WI38 (cell line): ENCODE measurements at regions not wholly inside any gene's neighbourhood (a gene's known extent, or its start where the extent isn't known, plus 50 kb on each side); places are given as distances from the start of the nearest gene placed in this dataset.

Source experiments
- H3K4me3 ChIP-seq: 2 replicates; pipeline ENCODE4 v1.5.1; 2011; ENCODE audit warnings: low read depth, mild to moderate bottlenecking, control low read depth, low read length
- CTCF ChIP-seq: IDR thresholded peaks from 2 replicates; pipeline ENCODE4 v1.5.1; 2012; ENCODE audit warnings: low read depth, mild to moderate bottlenecking, control low read depth, low read length

- TF ChIP-seq CTCF = no peak
- no peak overlapping the region for H3K4me3 ChIP-seq
Measured at GRCh38 chr6:81480139-81480538, 272.3 kb downstream of the TENT5A start.

GRCh38 chr6:81476881-81477280 lies 275.6 kb downstream of the TENT5A start:
- TF ChIP-seq CTCF = no peak
- H3K4me3 ChIP-seq = no peak overlapping the region

GRCh38 chr6:81475646-81476045 lies 276.8 kb downstream of the TENT5A start:
- no peak overlapping the region for H3K4me3 ChIP-seq
- TF ChIP-seq CTCF = no peak

DNA sequence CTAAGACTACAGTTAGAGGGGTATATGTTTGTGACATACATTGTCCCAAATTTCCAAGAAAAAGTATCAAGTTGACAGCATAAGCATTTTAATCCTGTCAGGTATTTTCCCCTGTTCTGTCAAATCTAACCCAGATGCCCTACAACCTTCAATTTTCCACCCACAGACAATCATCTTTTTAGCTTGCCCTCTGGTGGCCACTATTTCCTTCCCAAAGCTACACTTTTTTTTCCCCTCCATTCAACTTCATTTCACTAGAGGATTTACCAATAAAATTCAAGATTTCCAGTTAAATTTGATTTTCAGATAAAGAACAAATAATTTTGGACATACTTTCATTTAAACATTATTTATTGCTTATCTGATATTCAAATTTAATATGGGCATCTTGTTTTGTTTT lies 286.6 kb downstream of the TENT5A start:
- peak; percentile 37 for TF ChIP-seq CTCF

DNA sequence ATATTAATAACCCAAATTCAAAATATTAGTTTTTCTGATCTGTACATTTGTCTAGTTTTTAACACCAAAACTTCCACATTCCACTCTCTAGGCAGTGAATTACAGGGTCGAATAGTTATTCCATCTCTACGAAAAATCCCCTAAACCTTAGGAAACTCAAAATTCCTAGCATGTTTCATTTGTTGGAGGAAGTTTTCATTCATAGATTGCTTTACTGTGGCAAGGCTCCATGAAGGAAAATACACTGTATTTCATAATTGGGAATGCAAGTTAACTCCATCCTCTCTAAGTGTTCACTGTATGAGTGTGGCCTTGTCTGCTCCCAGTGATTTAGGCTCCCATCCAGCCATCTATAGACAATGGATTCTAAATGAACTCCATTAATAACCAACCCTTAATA lies 296.1 kb downstream of the TENT5A start:
- no peak overlapping the region for H3K4me3 ChIP-seq
- no peak for TF ChIP-seq CTCF

More for the DNA sequence above, 286.6 kb downstream of the TENT5A start:
- no peak overlapping the region for H3K4me3 ChIP-seq

DNA sequence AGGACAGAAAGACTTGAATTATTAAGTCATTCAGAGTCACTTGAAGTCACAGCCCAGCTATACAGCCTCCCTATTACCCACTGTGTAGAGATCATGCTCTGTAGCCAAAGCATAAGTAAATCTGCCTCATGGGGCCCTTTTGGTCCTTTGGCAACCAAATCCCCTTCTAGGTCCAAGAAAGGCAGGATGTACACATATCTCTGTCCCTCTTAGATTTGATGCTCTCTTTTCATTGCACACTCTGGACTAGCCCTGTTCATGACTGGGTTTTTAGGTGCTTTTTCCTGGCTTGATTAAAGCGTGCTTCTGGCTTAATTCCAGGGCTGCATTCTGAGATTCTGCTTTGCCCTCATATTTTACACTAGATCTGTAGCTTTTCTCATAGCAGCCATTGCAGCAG lies 296.8 kb downstream of the TENT5A start:
- TF ChIP-seq CTCF = no peak
- H3K4me3 ChIP-seq = no peak overlapping the region

DNA sequence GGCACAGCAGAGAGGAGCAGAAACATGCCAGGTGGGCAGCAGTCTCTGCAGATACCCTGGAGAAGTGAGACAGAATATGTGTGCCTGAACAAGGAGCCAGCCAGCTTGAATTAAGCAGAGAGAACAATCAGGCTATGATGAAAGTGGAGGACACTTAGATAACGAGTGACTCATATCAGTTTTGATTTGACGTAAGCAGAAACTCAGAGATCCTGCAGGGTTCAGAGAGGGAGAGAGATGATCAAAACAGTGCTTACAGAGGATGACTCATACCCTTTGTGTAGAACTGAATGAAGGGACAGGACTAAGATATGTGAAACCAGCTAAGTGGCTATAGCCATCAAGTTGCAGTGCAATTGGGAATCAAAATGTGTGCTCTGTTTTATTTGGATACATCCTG lies 300.7 kb downstream of the TENT5A start:
- TF ChIP-seq CTCF = no peak
- no peak overlapping the region for H3K4me3 ChIP-seq
